K562 (cell line): ENCODE measurements at regions not wholly inside any gene's neighbourhood (a gene's known extent, or its start where the extent isn't known, plus 50 kb on each side); places are given as distances from the start of the nearest gene placed in this dataset.

Experiments
- CSDE1 ChIP-seq, 2 experiments: fragments of 450-650 bp; IDR thresholded peaks; 2 replicates each; pipeline ENCODE4 v1.6.1; 2016; ENCODE audit warnings: mild to moderate bottlenecking in 1 of 2
- NR1H2 ChIP-seq: sonication (generic); formaldehyde crosslinking; IDR thresholded peaks from 2 replicates; pipeline ENCODE4 v1.4.0; 2020; ENCODE audit warnings: mild to moderate bottlenecking, missing genetic modification reagents
- ZNF561 ChIP-seq: fragments of 450-650 bp; formaldehyde crosslinking; conservative IDR thresholded peaks from 2 replicates; pipeline ENCODE4 v1.4.0; 2020; ENCODE audit warnings: mild to moderate bottlenecking, moderate library complexity

- no peak for TF ChIP-seq ZNF561 (CRISPR knock-in tag)
- no peak for TF ChIP-seq CSDE1 (IDR thresholded peaks at IDR 0.05)
- TF ChIP-seq NR1H2 (CRISPR knock-in tag): no peak
Observed at GRCh38 chr1:106568201-106568974, 488.1 kb upstream of the PRMT6 start.
